ENCODE measurements at regions not wholly inside any gene's neighbourhood (a gene's known extent, or its start where the extent isn't known, plus 50 kb on each side); places are given as distances from the start of the nearest gene placed in this dataset.

GRCh38 chr15:39128746-39129145 lies 452.1 kb upstream of the THBS1 start:
- Histone ChIP-seq H2AFZ (ENCODE audit: insufficient read depth, low read depth, low read length, poor library complexity, severe bottlenecking) (no peak overlapping the region), H3K4me1 (ENCODE audit: control insufficient read depth in 1 of 2, insufficient read depth in 2 of 2, low read length in 2 of 2) (no peaks in the 10 kb centered on the region), H3K4me2 (replicated peaks; ENCODE audit: extremely low read depth, low read length, poor library complexity, severe bottlenecking) (no peak overlapping the region), H3K4me3 (replicated peaks in 1 of 3; ENCODE audit: low read depth in 2 of 3, low read length in 3 of 3) (no peak overlapping the region), H4K20me1 (ENCODE audit: insufficient read depth, low read length) (no peaks in the 10 kb centered on the region), H3K27ac (ENCODE audit: low read depth in 1 of 2, low read length in 2 of 2) (no peak overlapping the region), H3K36me3 (replicated peaks in 1 of 2; ENCODE audit: control insufficient read depth in 1 of 2, insufficient read depth in 2 of 2, low read length in 2 of 2) (no peaks in the 10 kb centered on the region), H3K9ac (ENCODE audit: insufficient read depth, low read length, poor library complexity, severe bottlenecking) (no peak overlapping the region), H3K9me3 (replicated peaks in 1 of 2; ENCODE audit: control insufficient read depth in 1 of 2, insufficient read depth in 1 of 2, low read length in 2 of 2) (no peaks in the 10 kb centered on the region), H3K27me3 (ENCODE audit: control insufficient read depth in 2 of 2, insufficient read depth in 2 of 2, low read length in 2 of 2) (no peaks in the 10 kb centered on the region), H3K79me2 (ENCODE audit: insufficient read depth, low read length) (no peaks in the 10 kb centered on the region)
- intact Hi-C loops (cut with micrococcal nuclease) = loop anchor here (5.0 to 10.0 kb wide), 3 partner anchors 454 to 629 kb away; partner anchors contain the start of gene THBS1 (in 1 of the 2)
- no peak overlapping the region for H3K4me3 Mint-ChIP-seq
- no peaks in the 10 kb centered on the region for H3K4me1 Mint-ChIP-seq
- H3K9me3 Mint-ChIP-seq = no peaks in the 10 kb centered on the region
- H3K27ac Mint-ChIP-seq = no peak overlapping the region
- TF ChIP-seq, protein P1, sequence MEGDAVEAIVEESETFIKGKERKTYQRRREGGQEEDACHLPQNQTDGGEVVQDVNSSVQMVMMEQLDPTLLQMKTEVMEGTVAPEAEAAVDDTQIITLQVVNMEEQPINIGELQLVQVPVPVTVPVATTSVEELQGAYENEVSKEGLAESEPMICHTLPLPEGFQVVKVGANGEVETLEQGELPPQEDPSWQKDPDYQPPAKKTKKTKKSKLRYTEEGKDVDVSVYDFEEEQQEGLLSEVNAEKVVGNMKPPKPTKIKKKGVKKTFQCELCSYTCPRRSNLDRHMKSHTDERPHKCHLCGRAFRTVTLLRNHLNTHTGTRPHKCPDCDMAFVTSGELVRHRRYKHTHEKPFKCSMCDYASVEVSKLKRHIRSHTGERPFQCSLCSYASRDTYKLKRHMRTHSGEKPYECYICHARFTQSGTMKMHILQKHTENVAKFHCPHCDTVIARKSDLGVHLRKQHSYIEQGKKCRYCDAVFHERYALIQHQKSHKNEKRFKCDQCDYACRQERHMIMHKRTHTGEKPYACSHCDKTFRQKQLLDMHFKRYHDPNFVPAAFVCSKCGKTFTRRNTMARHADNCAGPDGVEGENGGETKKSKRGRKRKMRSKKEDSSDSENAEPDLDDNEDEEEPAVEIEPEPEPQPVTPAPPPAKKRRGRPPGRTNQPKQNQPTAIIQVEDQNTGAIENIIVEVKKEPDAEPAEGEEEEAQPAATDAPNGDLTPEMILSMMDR (IDR thresholded peaks at IDR 0.05) = no peak
- peaks cover 0 to 2% (median 1%) of the 10 kb centered on the region in 3 donors for H3K27me3 Mint-ChIP-seq (ENCODE audit: low read depth in 3 of 3)
- H3K36me3 Mint-ChIP-seq = no peaks in the 10 kb centered on the region
- 100% methylated on average over 1 of the region's 2 CpGs for WGBS (ENCODE audit: insufficient coverage)
- no peak for DNase-seq

- no peaks in the 10 kb centered on the region for H3K27me3 ChIP-seq (ENCODE audit: control insufficient read depth in 2 of 2, insufficient read depth in 2 of 2, low read length in 2 of 2)
- H3K27ac ChIP-seq (ENCODE audit: low read depth in 1 of 2, low read length in 2 of 2) = no peak overlapping the region
- DNase-seq = peak in 1 of 3 donors; percentile 14
- no peaks in the 10 kb centered on the region for H3K79me2 ChIP-seq (ENCODE audit: insufficient read depth, low read length)
- H3K4me3 ChIP-seq (replicated peaks in 1 of 3; ENCODE audit: low read depth in 2 of 3, low read length in 3 of 3) = no peak overlapping the region
- no peaks in the 10 kb centered on the region for H3K36me3 ChIP-seq (replicated peaks in 1 of 2; ENCODE audit: control insufficient read depth in 1 of 2, insufficient read depth in 2 of 2, low read length in 2 of 2)
- no peaks in the 10 kb centered on the region for H3K4me1 ChIP-seq (ENCODE audit: control insufficient read depth in 1 of 2, insufficient read depth in 2 of 2, low read length in 2 of 2)
- Mint-ChIP-seq H3K27ac (no peak overlapping the region), H3K36me3 (no peaks in the 10 kb centered on the region), H3K4me3 (no peak overlapping the region), H3K4me1 (no peaks in the 10 kb centered on the region), H3K27me3 (ENCODE audit: low read depth in 3 of 3) (peaks cover 0 to 5% (median 1%) of the 10 kb centered on the region in 3 donors), H3K9me3 (no peaks in the 10 kb centered on the region)
- no peak overlapping the region for H2AFZ ChIP-seq (ENCODE audit: insufficient read depth, low read depth, low read length, poor library complexity, severe bottlenecking)
- no peaks in the 10 kb centered on the region for H4K20me1 ChIP-seq (ENCODE audit: insufficient read depth, low read length)
- intact Hi-C loops (cut with micrococcal nuclease) = no loop called here
- TF ChIP-seq, protein P1 (IDR thresholded peaks at IDR 0.05) = no peak
- WGBS (ENCODE audit: insufficient coverage) = 92% methylated on average over 1 of the region's 3 CpGs
- no peaks in the 10 kb centered on the region for H3K9me3 ChIP-seq (replicated peaks in 1 of 2; ENCODE audit: control insufficient read depth in 1 of 2, insufficient read depth in 1 of 2, low read length in 2 of 2)
- no peak overlapping the region for H3K4me2 ChIP-seq (replicated peaks; ENCODE audit: extremely low read depth, low read length, poor library complexity, severe bottlenecking)
- no peak overlapping the region for H3K9ac ChIP-seq (ENCODE audit: insufficient read depth, low read length, poor library complexity, severe bottlenecking)
Measured at GRCh38 chr15:39130556-39131379, 450.1 kb upstream of the THBS1 start.
